HFF-Myc (cell line): ENCODE measurements at regions not wholly inside any gene's neighbourhood (a gene's known extent, or its start where the extent isn't known, plus 50 kb on each side); places are given as distances from the start of the nearest gene placed in this dataset.

ENCODE experiments used
- DNase-seq: peaks from one replicate; pipeline ENCODE4 v3.0.0-alpha.2; 2011; ENCODE audit warnings: low read depth; ENCODE audit errors: extremely low read depth
- H3K4me3 ChIP-seq: replicated peaks from 2 replicates; pipeline ENCODE4 v1.5.1; 2011; ENCODE audit warnings: low read depth, mild to moderate bottlenecking, control low read depth, low read length
- TF ChIP-seq, protein P1 (sequence below): IDR thresholded peaks from 2 replicates; pipeline ENCODE4 v1.5.1; 2012; ENCODE audit warnings: mild to moderate bottlenecking, low read depth, low read length, control low read depth; ENCODE audit errors: missing control alignments

GRCh38 chr6:14459315-14459714, 341.7 kb downstream of the CD83 start:
- DNase-seq, result no peak
- no peak overlapping the region for H3K4me3 ChIP-seq
- TF ChIP-seq, protein P1, sequence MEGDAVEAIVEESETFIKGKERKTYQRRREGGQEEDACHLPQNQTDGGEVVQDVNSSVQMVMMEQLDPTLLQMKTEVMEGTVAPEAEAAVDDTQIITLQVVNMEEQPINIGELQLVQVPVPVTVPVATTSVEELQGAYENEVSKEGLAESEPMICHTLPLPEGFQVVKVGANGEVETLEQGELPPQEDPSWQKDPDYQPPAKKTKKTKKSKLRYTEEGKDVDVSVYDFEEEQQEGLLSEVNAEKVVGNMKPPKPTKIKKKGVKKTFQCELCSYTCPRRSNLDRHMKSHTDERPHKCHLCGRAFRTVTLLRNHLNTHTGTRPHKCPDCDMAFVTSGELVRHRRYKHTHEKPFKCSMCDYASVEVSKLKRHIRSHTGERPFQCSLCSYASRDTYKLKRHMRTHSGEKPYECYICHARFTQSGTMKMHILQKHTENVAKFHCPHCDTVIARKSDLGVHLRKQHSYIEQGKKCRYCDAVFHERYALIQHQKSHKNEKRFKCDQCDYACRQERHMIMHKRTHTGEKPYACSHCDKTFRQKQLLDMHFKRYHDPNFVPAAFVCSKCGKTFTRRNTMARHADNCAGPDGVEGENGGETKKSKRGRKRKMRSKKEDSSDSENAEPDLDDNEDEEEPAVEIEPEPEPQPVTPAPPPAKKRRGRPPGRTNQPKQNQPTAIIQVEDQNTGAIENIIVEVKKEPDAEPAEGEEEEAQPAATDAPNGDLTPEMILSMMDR, result no peak

DNA sequence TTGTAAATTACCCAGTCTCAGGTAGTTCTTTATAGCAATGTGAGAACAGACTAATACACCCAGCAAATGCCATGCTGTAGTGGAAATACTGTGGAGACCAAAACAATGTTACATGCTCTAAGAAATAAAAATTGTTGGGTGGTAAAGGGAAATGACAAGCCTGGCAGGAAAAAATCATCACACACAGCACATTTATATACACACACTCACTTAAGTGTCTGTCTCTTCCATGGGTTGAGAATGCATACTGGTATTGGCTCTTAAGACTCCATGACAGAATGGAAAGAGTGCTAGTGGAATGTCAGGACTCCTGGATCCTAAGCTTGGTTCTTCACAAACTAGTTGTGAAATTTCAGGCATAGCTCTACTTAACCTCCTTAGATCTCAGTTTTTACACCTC, 343.0 kb downstream of the CD83 start:
- H3K4me3 ChIP-seq, result no peak overlapping the region
- TF ChIP-seq, protein P1, result no peak

DNA sequence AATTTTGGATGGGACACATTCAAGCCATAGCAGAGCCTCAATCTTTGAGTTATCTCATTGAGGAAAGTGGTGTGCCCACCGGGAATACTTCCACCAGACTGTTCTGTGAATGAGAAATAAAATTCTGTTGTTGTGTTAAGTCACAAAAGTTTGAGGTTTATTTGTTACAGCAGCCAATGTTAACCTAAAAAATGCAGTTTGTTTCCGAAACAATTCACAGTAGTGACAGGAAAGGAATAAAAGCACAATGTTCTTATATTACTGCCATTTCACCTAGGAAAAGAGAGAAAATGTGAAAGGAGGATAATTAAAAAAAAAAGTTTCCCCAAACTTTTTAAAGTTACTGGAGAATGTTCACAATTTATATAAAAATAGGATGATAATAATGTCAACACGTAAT, 344.6 kb downstream of the CD83 start:
- TF ChIP-seq, protein P1, result no peak
- DNase-seq, result no peak
- H3K4me3 ChIP-seq, result no peak overlapping the region

More for the DNA sequence above, 343.0 kb downstream of the CD83 start:
- DNase-seq, result no peak

GRCh38 chr6:14462566-14462965, 345.0 kb downstream of the CD83 start:
- TF ChIP-seq, protein P1, result no peak
- no peak for DNase-seq
- H3K4me3 ChIP-seq, result no peak overlapping the region

DNA sequence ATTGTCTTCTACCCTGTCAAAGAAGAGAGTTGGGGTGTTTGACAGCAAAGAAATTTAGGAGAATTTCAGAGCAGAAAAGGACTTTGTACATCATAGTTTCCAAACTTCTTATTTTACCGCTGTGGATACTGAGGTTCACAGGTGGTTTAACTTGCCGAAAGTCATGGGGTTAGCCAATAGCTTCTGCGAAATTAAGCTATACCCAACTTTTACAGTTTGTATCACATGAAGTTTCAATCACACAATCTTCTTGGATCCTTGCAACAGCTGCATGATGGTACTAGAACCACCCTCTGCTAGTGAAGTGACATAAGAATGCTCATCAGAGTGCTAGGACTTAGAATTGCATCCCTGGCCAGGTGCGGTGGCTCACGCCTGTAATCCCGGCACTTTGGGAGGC, 345.5 kb downstream of the CD83 start:
- TF ChIP-seq, protein P1, result no peak
- H3K4me3 ChIP-seq, result no peak overlapping the region
- no peak for DNase-seq

- DNase-seq, result no peak
- TF ChIP-seq, protein P1, result no peak
- H3K4me3 ChIP-seq, result no peak overlapping the region
Observed at GRCh38 chr6:14464055-14464454, 346.5 kb downstream of the CD83 start.

GRCh38 chr6:14464716-14465115, 347.1 kb downstream of the CD83 start:
- H3K4me3 ChIP-seq, result no peak overlapping the region
- no peak for DNase-seq
- TF ChIP-seq, protein P1, result no peak
